ENCODE measurements at regions not wholly inside any gene's neighbourhood (a gene's known extent, or its start where the extent isn't known, plus 50 kb on each side); places are given as distances from the start of the nearest gene placed in this dataset.

DNA sequence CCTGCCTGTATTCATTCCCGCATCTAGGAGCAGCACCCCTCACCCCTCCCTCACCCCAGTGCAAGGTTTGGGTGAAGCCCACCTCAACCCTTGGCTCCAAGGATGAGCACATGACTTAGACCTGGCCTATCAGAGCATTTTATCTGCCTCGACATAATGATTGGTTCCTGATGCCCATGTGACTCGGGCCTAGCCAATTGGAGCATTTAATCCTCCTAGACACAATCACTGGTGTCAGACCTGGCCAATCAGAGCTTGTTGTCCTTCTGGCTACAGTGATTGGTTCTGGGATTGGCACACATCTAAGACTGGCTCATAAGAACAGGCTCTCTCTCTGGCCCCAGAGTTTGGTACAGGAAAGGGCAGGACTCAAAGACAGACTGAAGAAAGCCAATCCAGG lies 73.1 kb upstream of the MYL2 start:
- H3K4me3 ChIP-seq, result no peak overlapping the region
- no peaks in the 10 kb centered on the region for H3K27me3 ChIP-seq
- no peak for DNase-seq
- TF ChIP-seq POLR2A (IDR thresholded peaks at IDR 0.05), result no peak
- TF ChIP-seq, protein P1, sequence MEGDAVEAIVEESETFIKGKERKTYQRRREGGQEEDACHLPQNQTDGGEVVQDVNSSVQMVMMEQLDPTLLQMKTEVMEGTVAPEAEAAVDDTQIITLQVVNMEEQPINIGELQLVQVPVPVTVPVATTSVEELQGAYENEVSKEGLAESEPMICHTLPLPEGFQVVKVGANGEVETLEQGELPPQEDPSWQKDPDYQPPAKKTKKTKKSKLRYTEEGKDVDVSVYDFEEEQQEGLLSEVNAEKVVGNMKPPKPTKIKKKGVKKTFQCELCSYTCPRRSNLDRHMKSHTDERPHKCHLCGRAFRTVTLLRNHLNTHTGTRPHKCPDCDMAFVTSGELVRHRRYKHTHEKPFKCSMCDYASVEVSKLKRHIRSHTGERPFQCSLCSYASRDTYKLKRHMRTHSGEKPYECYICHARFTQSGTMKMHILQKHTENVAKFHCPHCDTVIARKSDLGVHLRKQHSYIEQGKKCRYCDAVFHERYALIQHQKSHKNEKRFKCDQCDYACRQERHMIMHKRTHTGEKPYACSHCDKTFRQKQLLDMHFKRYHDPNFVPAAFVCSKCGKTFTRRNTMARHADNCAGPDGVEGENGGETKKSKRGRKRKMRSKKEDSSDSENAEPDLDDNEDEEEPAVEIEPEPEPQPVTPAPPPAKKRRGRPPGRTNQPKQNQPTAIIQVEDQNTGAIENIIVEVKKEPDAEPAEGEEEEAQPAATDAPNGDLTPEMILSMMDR (IDR thresholded peaks at IDR 0.05), result no peak
- H3K9me3 ChIP-seq, result no peaks in the 10 kb centered on the region
- H3K4me1 ChIP-seq, result no peaks in the 10 kb centered on the region
- intact Hi-C loops (cut with DNase I; ENCODE audit: low total_unique reads), result no loop called here
- H3K36me3 ChIP-seq, result no peaks in the 10 kb centered on the region
- H3K27ac ChIP-seq, result no peak overlapping the region

DNA sequence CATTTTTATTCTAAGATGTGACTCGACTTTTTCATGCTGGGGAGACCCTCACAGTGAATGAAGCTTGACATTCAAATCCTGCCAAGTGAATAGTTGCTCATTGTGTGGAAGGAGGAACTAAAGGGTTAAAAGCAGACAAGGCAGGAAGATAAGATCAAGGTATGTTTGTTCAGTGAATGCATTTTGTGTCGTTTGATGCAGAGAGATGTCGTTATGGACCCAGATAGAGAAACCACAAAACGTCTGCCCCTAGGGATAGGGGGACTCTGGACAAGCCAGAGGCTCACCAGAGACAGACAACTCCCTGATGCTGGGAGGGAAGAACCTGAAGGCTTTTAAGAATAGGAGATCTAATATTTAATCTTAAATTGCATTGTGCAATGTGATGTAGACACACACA lies 72.5 kb upstream of the MYL2 start:
- no peaks in the 10 kb centered on the region for H3K9me3 ChIP-seq
- no peaks in the 10 kb centered on the region for H3K27me3 ChIP-seq
- intact Hi-C loops (cut with DNase I; ENCODE audit: low total_unique reads), result no loop called here
- DNase-seq, result no peak
- no peaks in the 10 kb centered on the region for H3K4me1 ChIP-seq
- TF ChIP-seq, protein P1 (IDR thresholded peaks at IDR 0.05), result no peak
- TF ChIP-seq POLR2A (IDR thresholded peaks at IDR 0.05), result no peak
- no peak overlapping the region for H3K4me3 ChIP-seq
- no peaks in the 10 kb centered on the region for H3K36me3 ChIP-seq
- H3K27ac ChIP-seq, result no peak overlapping the region

DNA sequence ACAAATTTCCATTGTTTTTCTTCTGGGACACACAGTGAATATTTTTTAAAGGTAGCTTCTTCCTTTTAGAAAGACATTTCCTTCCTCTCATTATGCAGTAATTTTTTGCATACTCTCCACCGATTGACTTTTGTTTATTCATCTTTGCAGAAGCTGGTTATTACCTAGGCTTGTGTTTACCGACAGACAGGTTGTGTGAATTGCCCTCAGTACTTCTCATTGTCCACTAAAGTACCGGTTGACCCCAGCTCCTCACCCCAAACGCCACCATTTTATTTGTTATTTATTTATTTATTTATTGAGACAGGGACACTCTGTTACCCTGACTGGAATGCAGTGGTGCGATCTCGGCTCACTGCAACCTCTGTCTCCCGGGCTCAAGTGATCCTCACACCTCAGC lies 63.4 kb upstream of the MYL2 start:
- H3K4me3 ChIP-seq, result no peak overlapping the region
- TF ChIP-seq POLR2A (IDR thresholded peaks at IDR 0.05), result no peak
- TF ChIP-seq, protein P1 (IDR thresholded peaks at IDR 0.05), result no peak
- no peak for DNase-seq
- intact Hi-C loops (cut with DNase I; ENCODE audit: low total_unique reads), result no loop called here
- H3K27me3 ChIP-seq, result no peaks in the 10 kb centered on the region
- H3K4me1 ChIP-seq, result no peaks in the 10 kb centered on the region
- no peaks in the 10 kb centered on the region for H3K9me3 ChIP-seq
- no peak overlapping the region for H3K27ac ChIP-seq
- no peaks in the 10 kb centered on the region for H3K36me3 ChIP-seq

DNA sequence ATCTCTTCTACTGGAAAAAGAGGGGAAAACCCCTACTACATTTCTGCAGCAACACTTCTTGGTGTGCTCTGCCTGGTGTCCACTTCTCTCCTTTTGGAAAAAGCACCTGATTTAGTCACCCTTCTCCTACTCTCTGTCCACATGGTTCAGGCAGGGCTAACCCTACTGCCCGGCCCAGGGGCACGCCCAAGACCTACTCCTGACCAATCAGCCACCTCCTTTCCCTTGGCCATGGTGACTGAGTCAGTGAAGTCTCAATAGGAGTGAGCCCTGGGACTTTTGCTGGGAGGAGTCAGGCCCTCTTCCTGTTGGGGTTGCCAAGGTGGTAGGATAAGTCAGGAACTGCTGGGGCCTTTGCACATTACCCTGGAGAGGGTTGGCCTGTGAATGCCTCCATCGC lies 52.5 kb upstream of the MYL2 start:
- Histone ChIP-seq H3K27ac (no peak overlapping the region), H3K27me3 (no peaks in the 10 kb centered on the region), H3K36me3 (no peaks in the 10 kb centered on the region), H3K4me1 (no peaks in the 10 kb centered on the region), H3K4me3 (no peak overlapping the region), H3K9me3 (no peaks in the 10 kb centered on the region)
- intact Hi-C loops (cut with DNase I; ENCODE audit: low total_unique reads), result no loop called here
- TF ChIP-seq, protein P1 (IDR thresholded peaks at IDR 0.05), result no peak
- no peak for TF ChIP-seq POLR2A (IDR thresholded peaks at IDR 0.05)
- no peak for DNase-seq

DNA sequence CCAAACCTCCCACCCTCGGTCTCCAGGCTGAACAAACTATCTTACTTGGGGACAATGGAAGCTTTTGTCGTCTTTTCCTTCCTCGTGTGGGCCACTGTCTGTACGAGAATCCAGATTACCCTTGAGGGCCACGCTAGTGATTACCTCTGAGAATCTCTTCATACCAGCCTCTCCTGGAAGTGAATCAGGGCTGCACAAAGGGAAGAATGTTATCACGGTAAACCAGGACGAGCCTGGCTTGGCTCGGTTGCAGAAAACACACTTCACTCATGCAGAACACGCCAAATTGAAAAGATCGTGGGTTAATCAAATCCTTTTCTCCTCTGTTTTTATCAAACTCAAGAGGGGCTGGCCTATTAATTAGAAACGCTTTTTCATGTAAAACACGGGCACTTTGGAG lies 51.6 kb upstream of the MYL2 start:
- Histone ChIP-seq H3K36me3 (no peaks in the 10 kb centered on the region), H3K4me1 (no peaks in the 10 kb centered on the region), H3K9me3 (no peaks in the 10 kb centered on the region), H3K27me3 (no peaks in the 10 kb centered on the region), H3K27ac (no peak overlapping the region), H3K4me3 (no peak overlapping the region)
- intact Hi-C loops (cut with DNase I; ENCODE audit: low total_unique reads), result no loop called here
- no peak for TF ChIP-seq POLR2A (IDR thresholded peaks at IDR 0.05)
- TF ChIP-seq, protein P1 (IDR thresholded peaks at IDR 0.05), result no peak
- no peak for DNase-seq

All from uterus (tissue), 3 donors.